Endothelial cell of umbilical vein (primary cell): ENCODE measurements at regions not wholly inside any gene's neighbourhood (a gene's known extent, or its start where the extent isn't known, plus 50 kb on each side); places are given as distances from the start of the nearest gene placed in this dataset.

Experiments
- BruUV-seq: library from RNA; stranded (reverse); fragments of 400-500 nt; replicated peaks from 2 replicates; lab custom pipeline; 2021; lab: Mats Ljungman, UMichigan
- CTCF ChIA-PET: fragments of 300-600, 350-600 bp; sonication (Branson Sonifier 250); formaldehyde crosslinking; loops from one replicate; lab custom pipeline; 2021; ENCODE audit warnings: antibody characterized with exemption, inconsistent platforms; lab: Charles Lee
- POLR2A ChIA-PET: fragments of 300-600, 350-600 bp; sonication (Branson Sonifier 250); formaldehyde crosslinking; loops from one replicate; lab custom pipeline; 2021; ENCODE audit warnings: antibody characterized with exemption, inconsistent platforms; lab: Charles Lee
- DNase-seq: peaks from one replicate; pipeline ENCODE4 v3.0.0-alpha.2; 2011; ENCODE audit warnings: low read depth, low spot score
- FAIRE-seq: peaks from 2 replicates; lab custom pipeline; 2011; peaks lifted over from hg19 to GRCh38; lab: Jason Lieb, UNC
- H2AFZ ChIP-seq: 2 replicates; pipeline ENCODE4 v1.6.0; 2012; ENCODE audit warnings: low read depth, low read length, control low read depth, inconsistent platforms
- H3K27ac ChIP-seq: 2 replicates; pipeline ENCODE4 v1.5.1; 2011; ENCODE audit warnings: low read depth, mild to moderate bottlenecking, control low read depth, low read length, moderate library complexity; ENCODE audit not compliant: insufficient read depth
- H3K27me3 ChIP-seq, 2 experiments: 2 replicates each; pipeline versions ENCODE4 v1.6.0 to v1.6.1; 2011; ENCODE audit warnings: low read length in 2 of 2, mixed read lengths in 1 of 2; ENCODE audit not compliant: control insufficient read depth in 2 of 2, insufficient read depth in 2 of 2
- H3K36me3 ChIP-seq, 2 experiments: 2 replicates in 1 of 2; 3 replicates in 1 of 2; pipeline ENCODE4 v1.5.1; 2011; ENCODE audit warnings: low read length in 2 of 2, mild to moderate bottlenecking in 1 of 2, moderate library complexity in 1 of 2; ENCODE audit not compliant: control insufficient read depth in 2 of 2, insufficient read depth in 2 of 2; ENCODE audit errors: extremely low read depth in 1 of 2
- H3K4me1 ChIP-seq: 3 replicates; pipeline ENCODE4 v1.5.1; 2011; ENCODE audit warnings: mild to moderate bottlenecking, low read length; ENCODE audit not compliant: control insufficient read depth, insufficient read depth; ENCODE audit errors: extremely low read depth
- H3K4me2 ChIP-seq: 2 replicates; pipeline ENCODE4 v1.6.1; 2011; ENCODE audit warnings: low read length, control low read depth, mixed read lengths; ENCODE audit not compliant: insufficient read depth
- H3K4me3 ChIP-seq, 3 experiments: fragments of 200-600 bp in 1 of 3; sonication (generic), shearing (Covaris generic) in 1 of 3; replicated peaks in 1 of 3; 2 replicates each; pipeline ENCODE4 v1.5.1; 2011 to 2016; ENCODE audit warnings: control low read depth in 3 of 3, low read length in 3 of 3, mild to moderate bottlenecking in 2 of 3, inconsistent platforms in 1 of 3, low read depth in 1 of 3, moderate library complexity in 1 of 3; ENCODE audit not compliant: insufficient read depth in 1 of 3
- H3K79me2 ChIP-seq: 2 replicates; pipeline ENCODE4 v1.6.0; 2012; ENCODE audit warnings: low read length, inconsistent platforms; ENCODE audit not compliant: control insufficient read depth, insufficient read depth
- H3K9ac ChIP-seq: replicated peaks from 2 replicates; pipeline ENCODE3; 2011; ENCODE audit warnings: low read length, control low read depth; ENCODE audit not compliant: insufficient read depth; ENCODE audit errors: extremely low read depth
- H3K9me1 ChIP-seq: replicated peaks from 3 replicates; pipeline ENCODE4 v1.6.0; 2011; ENCODE audit warnings: mild to moderate bottlenecking, low read length; ENCODE audit not compliant: control insufficient read depth, insufficient read depth; ENCODE audit errors: extremely low read depth
- H3K9me3 ChIP-seq: replicated peaks from 2 replicates; pipeline ENCODE4 v1.5.1; 2012; ENCODE audit warnings: low read length, inconsistent platforms; ENCODE audit not compliant: control insufficient read depth, insufficient read depth
- H4K20me1 ChIP-seq: replicated peaks from 2 replicates; pipeline ENCODE3; 2011; ENCODE audit warnings: mild to moderate bottlenecking, low read length; ENCODE audit not compliant: control insufficient read depth, insufficient read depth; ENCODE audit errors: extremely low read depth
- CTCF ChIP-seq, 2 donors: IDR thresholded peaks; 1 replicate in 1 of 2; 2 replicates in 1 of 2; pipeline ENCODE4 v1.5.1; 2011; ENCODE audit warnings: low read length in 2 of 2, mild to moderate bottlenecking in 2 of 2, moderate library complexity in 2 of 2, control low read depth in 1 of 2, inconsistent platforms in 1 of 2, low read depth in 1 of 2; ENCODE audit not compliant: insufficient read depth in 1 of 2; ENCODE audit errors: extremely low read depth in 1 of 2
- EZH2 ChIP-seq: IDR thresholded peaks from 2 replicates; pipeline ENCODE4 v1.6.1; 2012; ENCODE audit warnings: borderline replicate concordance, low read depth, mild to moderate bottlenecking, moderate library complexity, low read length, inconsistent platforms; ENCODE audit not compliant: severe bottlenecking
- FOS ChIP-seq: IDR thresholded peaks from 2 replicates; pipeline ENCODE4 v1.6.1; 2011; ENCODE audit warnings: mild to moderate bottlenecking, low read length, moderate library complexity, borderline replicate concordance; ENCODE audit not compliant: insufficient read depth
- GATA2 ChIP-seq: IDR thresholded peaks from 2 replicates; pipeline ENCODE4 v1.7.0; 2011; ENCODE audit warnings: low read depth, mild to moderate bottlenecking, moderate library complexity, mixed read lengths, low read length; ENCODE audit not compliant: insufficient read length, insufficient read depth
- JUN ChIP-seq: IDR thresholded peaks from 2 replicates; pipeline ENCODE4 v1.6.1; 2011; ENCODE audit warnings: borderline replicate concordance, low read depth; ENCODE audit not compliant: insufficient read length, insufficient read depth
- MYC ChIP-seq: IDR thresholded peaks from one replicate; pipeline ENCODE4 v1.6.1; 2011; ENCODE audit warnings: mild to moderate bottlenecking, low read depth, low read length
- POLR2A ChIP-seq: IDR thresholded peaks from 2 replicates; pipeline ENCODE4 v1.6.1; 2012; ENCODE audit warnings: low read depth, mild to moderate bottlenecking, control low read depth, low read length
- POLR2AphosphoS5 ChIP-seq: IDR thresholded peaks from 2 replicates; pipeline ENCODE4 v1.6.1; 2012; ENCODE audit warnings: low read depth, mild to moderate bottlenecking, control low read depth, low read length, moderate library complexity; ENCODE audit not compliant: insufficient read depth
- dilution Hi-C: fragments of 300-500 bp; cut with MboI; formaldehyde crosslinking; loops from one replicate; pipeline ENCODE4 v1.15.0; 2019; ENCODE audit warnings: low sequenced_read_pairs; ENCODE audit not compliant: extremely low pct_ligation_motif_present
- intact Hi-C: fragments of 100-400 bp; cut with micrococcal nuclease; formaldehyde crosslinking; loops from one replicate; pipeline ENCODE4 v1.10.0; 2022
- TF ChIP-seq, protein P1 (sequence below): IDR thresholded peaks from 2 replicates; pipeline ENCODE4 v1.6.1; 2011; ENCODE audit not compliant: insufficient read depth, insufficient read length

- CTCF ChIA-PET = no interaction called here
- DNase-seq (no peak), FAIRE-seq (no peak)
- H3K9me1 ChIP-seq = no peaks in the 10 kb centered on the region
- H2AFZ ChIP-seq = no peak overlapping the region
- no peaks in the 10 kb centered on the region for H3K79me2 ChIP-seq
- intact Hi-C loops (no loop called here), dilution Hi-C loops (no loop called here)
- no peak overlapping the region for H3K4me3 ChIP-seq
- no peak overlapping the region for H3K27ac ChIP-seq
- peaks cover 4 to 9% of the 10 kb centered on the region in 2 experiments for H3K27me3 ChIP-seq
- no TSS peak for BruUV-seq
- H3K4me1 ChIP-seq = no peaks in the 10 kb centered on the region
- H3K36me3 ChIP-seq = no peaks in the 10 kb centered on the region
- H4K20me1 ChIP-seq = no peaks in the 10 kb centered on the region
- no peak overlapping the region for H3K9ac ChIP-seq
- H3K4me2 ChIP-seq = no peak overlapping the region
- POLR2A ChIA-PET = no interaction called here
- no peak for TF ChIP-seq POLR2A
- TF ChIP-seq FOS = no peak
- TF ChIP-seq JUN = no peak
- TF ChIP-seq, protein P1, sequence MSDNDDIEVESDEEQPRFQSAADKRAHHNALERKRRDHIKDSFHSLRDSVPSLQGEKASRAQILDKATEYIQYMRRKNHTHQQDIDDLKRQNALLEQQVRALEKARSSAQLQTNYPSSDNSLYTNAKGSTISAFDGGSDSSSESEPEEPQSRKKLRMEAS = no peak
- TF ChIP-seq MYC = no peak
- no peak for TF ChIP-seq GATA2
- TF ChIP-seq POLR2AphosphoS5 = no peak
- no peak for TF ChIP-seq EZH2
- TF ChIP-seq CTCF (IDR thresholded peaks at IDR 0.05; ENCODE audit: extremely low read depth in 1 of 2, insufficient read depth in 1 of 2, low read depth in 1 of 2, low read length in 2 of 2) = no peak
- H3K9me3 ChIP-seq = no peaks in the 10 kb centered on the region
Measured at GRCh38 chr18:54755456-54755855, 72.8 kb upstream of the RAB27B start.
